ENCODE measurements at regions not wholly inside any gene's neighbourhood (a gene's known extent, or its start where the extent isn't known, plus 50 kb on each side); places are given as distances from the start of the nearest gene placed in this dataset.

DNA sequence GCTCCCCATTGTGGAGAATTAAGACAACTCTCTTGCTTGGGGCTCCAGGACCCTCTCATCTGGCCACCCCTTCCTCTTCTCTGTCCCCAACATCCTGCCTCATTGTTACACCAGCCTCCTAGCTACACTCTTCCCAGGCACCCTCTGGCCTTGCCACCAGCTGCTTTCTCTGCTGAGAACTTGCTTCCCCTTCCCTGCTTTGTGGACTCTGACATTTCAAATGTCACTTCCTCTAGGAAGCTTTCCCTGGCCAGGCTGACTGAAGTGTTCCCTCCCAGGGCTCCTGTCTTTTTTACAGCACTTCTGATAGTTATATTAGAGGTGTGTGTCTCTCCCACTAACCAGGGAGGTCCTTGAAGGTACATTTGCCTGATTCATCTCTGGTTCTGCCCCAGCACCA, 194.0 kb upstream of the KLF4 start:
- TF ChIP-seq, protein P1, sequence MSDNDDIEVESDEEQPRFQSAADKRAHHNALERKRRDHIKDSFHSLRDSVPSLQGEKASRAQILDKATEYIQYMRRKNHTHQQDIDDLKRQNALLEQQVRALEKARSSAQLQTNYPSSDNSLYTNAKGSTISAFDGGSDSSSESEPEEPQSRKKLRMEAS (IDR thresholded peaks at IDR 0.05; ENCODE audit: low read depth, low read length), result no peak
- no peak for TF ChIP-seq POLR2A (IDR thresholded peaks at IDR 0.05; ENCODE audit: extremely low read depth, insufficient read length)
- TF ChIP-seq, protein P2, sequence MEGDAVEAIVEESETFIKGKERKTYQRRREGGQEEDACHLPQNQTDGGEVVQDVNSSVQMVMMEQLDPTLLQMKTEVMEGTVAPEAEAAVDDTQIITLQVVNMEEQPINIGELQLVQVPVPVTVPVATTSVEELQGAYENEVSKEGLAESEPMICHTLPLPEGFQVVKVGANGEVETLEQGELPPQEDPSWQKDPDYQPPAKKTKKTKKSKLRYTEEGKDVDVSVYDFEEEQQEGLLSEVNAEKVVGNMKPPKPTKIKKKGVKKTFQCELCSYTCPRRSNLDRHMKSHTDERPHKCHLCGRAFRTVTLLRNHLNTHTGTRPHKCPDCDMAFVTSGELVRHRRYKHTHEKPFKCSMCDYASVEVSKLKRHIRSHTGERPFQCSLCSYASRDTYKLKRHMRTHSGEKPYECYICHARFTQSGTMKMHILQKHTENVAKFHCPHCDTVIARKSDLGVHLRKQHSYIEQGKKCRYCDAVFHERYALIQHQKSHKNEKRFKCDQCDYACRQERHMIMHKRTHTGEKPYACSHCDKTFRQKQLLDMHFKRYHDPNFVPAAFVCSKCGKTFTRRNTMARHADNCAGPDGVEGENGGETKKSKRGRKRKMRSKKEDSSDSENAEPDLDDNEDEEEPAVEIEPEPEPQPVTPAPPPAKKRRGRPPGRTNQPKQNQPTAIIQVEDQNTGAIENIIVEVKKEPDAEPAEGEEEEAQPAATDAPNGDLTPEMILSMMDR (IDR thresholded peaks at IDR 0.05; ENCODE audit: low read depth, low read length), result no peak
